Activated CD4-positive, alpha-beta memory T cell treated with anti-CD3 and anti-CD28 coated beads, Interleukin-2, amount 10 ng/mL, durations not matched to agents 7 days and 5 days (primary cell): ENCODE measurements at regions not wholly inside any gene's neighbourhood (a gene's known extent, or its start where the extent isn't known, plus 50 kb on each side); places are given as distances from the start of the nearest gene placed in this dataset.

Source experiments
- CTCF ChIA-PET: fragments of 350-600 bp; sonication (Branson Sonifier 250); formaldehyde crosslinking; loops from one replicate; lab custom pipeline; 2021; ENCODE audit warnings: antibody characterized with exemption, inconsistent platforms; lab: Charles Lee
- POLR2A ChIA-PET: fragments of 350-600 bp; sonication (Branson Sonifier 250); formaldehyde crosslinking; loops from one replicate; lab custom pipeline; 2021; ENCODE audit warnings: antibody characterized with exemption; lab: Charles Lee
- DNase-seq: peaks from one replicate; pipeline ENCODE4 v3.0.0-alpha.2; 2020
- H3K27ac Mint-ChIP-seq: one replicate; pipeline ENCODE4 v1.8.0; 2021; ENCODE audit warnings: mild to moderate bottlenecking, mixed read lengths
- H3K27me3 Mint-ChIP-seq: one replicate; pipeline ENCODE4 v1.8.0; 2021; ENCODE audit warnings: mixed read lengths
- H3K36me3 Mint-ChIP-seq: one replicate; pipeline ENCODE4 v1.8.0; 2021; ENCODE audit warnings: low read depth, mixed read lengths
- H3K4me1 Mint-ChIP-seq: one replicate; pipeline ENCODE4 v1.8.0; 2021; ENCODE audit warnings: mixed read lengths
- H3K4me3 Mint-ChIP-seq: one replicate; pipeline ENCODE4 v1.8.0; 2021; ENCODE audit warnings: mild to moderate bottlenecking, mixed read lengths
- H3K9me3 Mint-ChIP-seq: one replicate; pipeline ENCODE4 v1.8.0; 2021; ENCODE audit warnings: mixed read lengths

DNA sequence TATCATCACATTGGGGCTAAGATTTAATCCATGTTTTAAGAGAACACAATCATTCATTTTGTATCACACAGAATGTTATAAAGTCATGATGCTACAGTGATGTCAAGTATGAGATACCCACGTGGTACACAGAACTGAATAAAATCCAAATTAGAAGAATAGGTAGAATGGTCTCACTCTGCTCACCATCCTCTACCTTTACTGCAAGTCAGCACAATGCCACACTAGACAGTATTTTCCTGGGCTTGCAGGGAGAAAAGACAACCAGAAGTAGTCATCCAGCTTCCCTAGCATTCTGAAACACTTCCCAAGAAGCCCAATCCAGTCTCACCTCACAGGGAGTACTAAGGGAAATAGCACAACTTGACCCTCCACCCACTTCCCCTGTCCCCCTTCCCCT is 856.2 kb upstream of the NRXN1 start:
- ChIA-PET CTCF (no interaction called here), POLR2A (no interaction called here)
- Mint-ChIP-seq H3K4me3 (no peak overlapping the region), H3K27ac (no peak overlapping the region), H3K4me1 (no peaks in the 10 kb centered on the region), H3K9me3 (peaks cover 27% of the 10 kb centered on the region), H3K36me3 (no peaks in the 10 kb centered on the region), H3K27me3 (no peaks in the 10 kb centered on the region)
- DNase-seq = no peak

DNA sequence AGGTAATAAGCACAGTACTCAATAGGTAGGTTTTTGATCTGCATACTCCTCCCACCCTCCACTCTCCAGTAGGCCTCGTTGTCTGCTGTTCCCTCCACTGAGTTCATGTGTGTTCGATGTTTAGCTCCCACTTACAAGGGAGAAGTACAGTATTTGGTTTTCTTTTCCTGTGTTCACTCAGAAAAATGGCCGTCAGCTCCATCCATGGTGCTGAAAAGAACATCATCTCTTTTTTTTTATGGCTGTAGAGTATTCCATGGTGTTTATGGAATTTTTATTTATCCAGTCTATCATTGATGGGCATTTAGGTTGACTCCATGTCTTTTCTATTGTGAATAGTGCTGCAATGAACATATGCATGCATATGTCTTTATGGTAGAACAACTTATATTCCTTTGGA is 849.7 kb upstream of the NRXN1 start:
- Mint-ChIP-seq H3K27ac (no peak overlapping the region), H3K36me3 (no peaks in the 10 kb centered on the region), H3K27me3 (no peaks in the 10 kb centered on the region), H3K9me3 (peaks cover 22% of the 10 kb centered on the region), H3K4me1 (no peaks in the 10 kb centered on the region), H3K4me3 (no peak overlapping the region)
- DNase-seq = no peak
- ChIA-PET POLR2A (no interaction called here), CTCF (no interaction called here)

DNA sequence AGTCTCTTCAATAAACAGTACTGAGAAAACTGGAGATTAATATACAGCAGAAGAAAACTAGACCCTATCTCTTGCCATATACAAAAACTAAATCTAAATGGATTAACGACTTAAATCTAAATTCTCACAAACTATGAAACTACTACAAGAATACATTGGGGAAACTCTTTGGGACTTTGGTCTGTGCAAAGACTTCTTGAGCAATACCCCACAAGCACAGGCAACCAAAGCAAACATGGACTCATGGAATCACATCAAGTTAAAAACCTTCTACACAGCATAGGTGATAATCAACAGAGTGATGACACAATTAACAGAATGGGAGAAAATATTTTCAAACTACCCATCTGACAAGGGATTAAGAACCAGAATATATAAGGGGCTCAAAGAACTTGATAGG is 848.2 kb upstream of the NRXN1 start:
- H3K27me3 Mint-ChIP-seq = no peaks in the 10 kb centered on the region
- H3K4me1 Mint-ChIP-seq = no peaks in the 10 kb centered on the region
- CTCF ChIA-PET = no interaction called here
- H3K27ac Mint-ChIP-seq = no peak overlapping the region
- no peaks in the 10 kb centered on the region for H3K36me3 Mint-ChIP-seq
- POLR2A ChIA-PET = no interaction called here
- no peak for DNase-seq
- H3K4me3 Mint-ChIP-seq = no peak overlapping the region
- H3K9me3 Mint-ChIP-seq = peaks cover 17% of the 10 kb centered on the region

DNA sequence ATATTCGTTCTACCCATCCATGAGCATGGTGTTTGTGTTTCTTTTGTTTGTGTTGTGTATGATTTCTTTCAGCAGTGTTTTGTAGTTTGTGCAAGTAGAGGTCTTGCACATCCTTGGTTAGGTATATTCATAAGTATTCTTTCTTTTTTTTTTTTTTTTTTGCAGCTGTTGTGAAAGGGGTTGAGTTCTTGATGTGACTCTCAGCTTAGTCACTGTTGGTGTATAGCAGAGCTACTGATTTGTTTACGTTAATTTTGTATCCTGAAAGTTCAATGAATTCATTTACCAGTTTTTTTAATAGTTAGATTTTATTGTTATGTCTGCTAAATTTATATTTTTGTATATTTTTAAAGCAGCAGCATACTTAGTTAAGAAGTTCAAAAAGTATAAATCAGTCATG is 834.4 kb upstream of the NRXN1 start:
- Mint-ChIP-seq H3K27me3 (no peaks in the 10 kb centered on the region), H3K4me1 (no peaks in the 10 kb centered on the region), H3K36me3 (no peaks in the 10 kb centered on the region), H3K9me3 (peaks cover 11% of the 10 kb centered on the region), H3K4me3 (no peak overlapping the region), H3K27ac (no peak overlapping the region)
- CTCF ChIA-PET = no interaction called here
- no peak for DNase-seq
- POLR2A ChIA-PET = no interaction called here

DNA sequence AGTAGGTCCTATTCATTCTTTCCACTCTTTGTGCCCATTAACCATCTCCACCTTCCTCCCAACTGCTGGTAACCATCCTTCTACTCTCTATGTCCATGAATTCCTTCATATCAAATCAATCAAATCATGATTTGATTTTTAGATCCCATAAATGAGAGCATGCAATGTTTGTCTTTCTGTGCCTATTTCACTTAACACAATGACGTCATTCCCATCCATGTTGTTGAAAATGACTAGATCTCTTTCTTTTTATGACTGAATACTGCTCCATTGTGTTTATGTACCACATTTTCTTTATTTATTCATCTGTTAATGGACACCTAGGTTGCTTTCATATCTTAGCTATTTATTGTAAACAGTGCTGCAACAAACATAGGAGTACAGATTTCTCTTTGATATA is 827.3 kb upstream of the NRXN1 start:
- ChIA-PET POLR2A (no interaction called here), CTCF (no interaction called here)
- Mint-ChIP-seq H3K9me3 (peaks cover 5% of the 10 kb centered on the region), H3K4me1 (no peaks in the 10 kb centered on the region), H3K27ac (no peak overlapping the region), H3K27me3 (no peaks in the 10 kb centered on the region), H3K4me3 (no peak overlapping the region), H3K36me3 (no peaks in the 10 kb centered on the region)
- DNase-seq = no peak

DNA sequence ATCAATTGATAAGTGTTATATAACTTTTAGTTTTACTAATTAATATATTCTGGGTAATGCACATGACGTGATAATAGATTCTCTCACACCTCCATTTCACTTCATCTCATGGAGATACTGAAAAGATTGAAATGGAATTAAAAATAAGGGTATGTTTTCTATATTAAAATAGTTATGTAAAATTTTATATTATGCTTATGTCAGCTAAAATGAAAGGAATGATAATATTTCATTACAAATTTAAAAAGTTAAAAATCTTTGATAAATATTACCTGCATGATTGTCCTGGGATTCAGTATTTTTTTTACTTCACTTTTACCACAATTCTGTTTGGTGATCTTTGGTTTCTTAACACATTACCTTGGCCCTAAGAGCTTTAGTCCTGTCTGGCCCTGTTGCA is 823.8 kb upstream of the NRXN1 start:
- Mint-ChIP-seq H3K4me1 (no peaks in the 10 kb centered on the region), H3K27ac (no peak overlapping the region), H3K27me3 (no peaks in the 10 kb centered on the region), H3K9me3 (peaks cover 5% of the 10 kb centered on the region), H3K4me3 (no peak overlapping the region), H3K36me3 (no peaks in the 10 kb centered on the region)
- no peak for DNase-seq
- POLR2A ChIA-PET = no interaction called here
- CTCF ChIA-PET = no interaction called here

- POLR2A ChIA-PET = no interaction called here
Observed at GRCh38 chr2:51846796-51847195, 814.9 kb upstream of the NRXN1 start.

DNA sequence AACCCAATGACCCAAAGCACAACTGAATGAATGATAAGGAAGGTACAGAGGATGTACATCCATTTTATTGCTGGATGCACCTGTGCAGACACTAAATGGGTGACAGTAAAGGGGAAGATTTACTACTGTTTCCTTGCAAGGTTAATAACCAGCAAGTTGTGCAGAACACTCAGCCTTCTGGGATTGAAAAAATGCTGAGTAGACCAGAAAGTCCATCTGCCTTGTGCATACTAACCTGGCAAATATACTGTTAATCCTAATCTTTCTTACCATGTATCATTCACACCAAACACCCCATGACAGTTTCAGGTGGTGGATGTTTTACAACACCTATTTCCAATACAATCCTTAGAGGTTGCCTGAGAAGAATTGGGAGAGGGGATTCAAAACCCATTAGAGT is 814.1 kb upstream of the NRXN1 start:
- Mint-ChIP-seq H3K9me3 (peaks cover 9% of the 10 kb centered on the region), H3K27ac (no peak overlapping the region), H3K4me1 (no peaks in the 10 kb centered on the region), H3K36me3 (no peaks in the 10 kb centered on the region), H3K27me3 (no peaks in the 10 kb centered on the region), H3K4me3 (no peak overlapping the region)
- DNase-seq = no peak
- ChIA-PET CTCF (no interaction called here), POLR2A (no interaction called here)

More at GRCh38 chr2:51846796-51847195, 814.9 kb upstream of the NRXN1 start:
- H3K36me3 Mint-ChIP-seq = no peaks in the 10 kb centered on the region
- no peak overlapping the region for H3K27ac Mint-ChIP-seq
- CTCF ChIA-PET = no interaction called here
- no peaks in the 10 kb centered on the region for H3K27me3 Mint-ChIP-seq
- peaks cover 5% of the 10 kb centered on the region for H3K9me3 Mint-ChIP-seq
- no peak for DNase-seq
- no peak overlapping the region for H3K4me3 Mint-ChIP-seq
- H3K4me1 Mint-ChIP-seq = no peaks in the 10 kb centered on the region

GRCh38 chr2:51844596-51844995 is 812.7 kb upstream of the NRXN1 start:
- Mint-ChIP-seq H3K9me3 (peaks cover 9% of the 10 kb centered on the region), H3K4me1 (no peaks in the 10 kb centered on the region), H3K36me3 (no peaks in the 10 kb centered on the region), H3K27me3 (no peaks in the 10 kb centered on the region), H3K27ac (no peak overlapping the region), H3K4me3 (no peak overlapping the region)
- no peak for DNase-seq
- CTCF ChIA-PET = no interaction called here
- POLR2A ChIA-PET = no interaction called here

DNA sequence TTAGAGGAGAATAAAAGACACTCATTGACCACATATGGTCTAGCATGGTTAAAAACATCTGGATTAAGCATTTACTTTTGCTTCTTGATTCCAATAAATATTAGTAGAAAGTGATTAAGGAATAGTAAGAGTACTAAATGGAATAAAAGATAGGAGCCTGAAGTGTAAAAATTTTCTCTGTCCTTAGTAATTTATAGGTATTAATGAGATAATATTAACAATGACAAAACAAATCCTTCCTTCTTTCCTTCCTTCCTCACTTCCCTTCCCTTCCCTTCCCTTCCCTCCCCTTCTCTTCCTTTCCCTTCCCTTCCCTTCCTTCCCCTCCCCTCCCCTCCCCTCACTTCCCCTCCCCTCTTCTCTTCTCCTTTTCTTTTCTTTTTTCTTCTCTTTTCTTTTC is 797.5 kb upstream of the NRXN1 start:
- H3K4me3 Mint-ChIP-seq = no peak overlapping the region
- CTCF ChIA-PET = no interaction called here
- POLR2A ChIA-PET = no interaction called here
- no peaks in the 10 kb centered on the region for H3K4me1 Mint-ChIP-seq
- H3K27ac Mint-ChIP-seq = no peak overlapping the region
- H3K27me3 Mint-ChIP-seq = no peaks in the 10 kb centered on the region
- no peaks in the 10 kb centered on the region for H3K36me3 Mint-ChIP-seq
- H3K9me3 Mint-ChIP-seq = peaks cover 9% of the 10 kb centered on the region
- DNase-seq = no peak

DNA sequence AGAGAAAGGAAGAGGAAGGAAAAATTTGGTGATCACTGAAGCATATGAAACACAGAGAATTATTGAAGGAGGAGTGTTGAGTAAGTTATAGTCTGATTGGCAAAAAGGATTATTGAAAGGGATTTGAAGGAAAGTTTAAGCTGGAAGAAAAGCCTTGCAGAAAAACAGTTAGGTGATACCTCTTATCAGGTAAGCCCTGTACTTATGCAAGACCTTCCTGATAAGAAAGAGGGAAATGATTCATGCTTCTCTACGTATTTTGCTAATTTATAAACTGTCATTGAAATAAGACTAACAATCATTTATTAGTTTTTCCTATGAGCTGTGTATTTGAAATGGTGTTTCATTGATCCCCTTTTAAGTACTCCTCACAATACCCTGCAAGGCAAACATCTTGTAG is 793.9 kb upstream of the NRXN1 start:
- Mint-ChIP-seq H3K4me1 (no peaks in the 10 kb centered on the region), H3K36me3 (no peaks in the 10 kb centered on the region), H3K9me3 (peaks cover 8% of the 10 kb centered on the region), H3K27me3 (no peaks in the 10 kb centered on the region), H3K27ac (no peak overlapping the region), H3K4me3 (no peak overlapping the region)
- POLR2A ChIA-PET = interaction anchor here (1.4 kb wide), 1 partner anchor 11 kb away, joined by 3 read pairs; no protein-coding TSS in a partner anchor
- DNase-seq = no peak
- CTCF ChIA-PET = no interaction called here

DNA sequence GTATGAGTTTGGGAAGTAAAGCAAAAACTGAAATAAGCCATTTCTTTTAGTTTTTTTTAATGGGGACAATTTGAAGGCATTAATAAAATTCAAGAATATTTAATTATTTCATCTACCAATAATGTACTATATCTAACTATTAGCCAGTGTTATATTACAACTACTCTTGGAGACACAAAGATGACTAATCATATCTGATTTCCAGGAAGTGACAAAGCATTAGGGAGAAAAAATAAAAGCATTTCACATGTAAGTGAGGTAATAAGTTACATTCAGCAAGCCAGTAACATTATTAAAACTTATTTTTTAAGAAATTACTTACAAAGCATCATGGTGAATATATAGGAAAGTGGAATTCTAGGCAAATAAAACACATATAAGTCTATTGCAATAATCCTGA is 781.3 kb upstream of the NRXN1 start:
- no peaks in the 10 kb centered on the region for H3K9me3 Mint-ChIP-seq
- H3K36me3 Mint-ChIP-seq = no peaks in the 10 kb centered on the region
- H3K27ac Mint-ChIP-seq = no peak overlapping the region
- H3K4me3 Mint-ChIP-seq = no peak overlapping the region
- DNase-seq = no peak
- H3K27me3 Mint-ChIP-seq = no peaks in the 10 kb centered on the region
- no peaks in the 10 kb centered on the region for H3K4me1 Mint-ChIP-seq
- ChIA-PET CTCF (no interaction called here), POLR2A (no interaction called here)

GRCh38 chr2:51812138-51812866 is 780.4 kb upstream of the NRXN1 start:
- H3K4me3 Mint-ChIP-seq = no peak overlapping the region
- no peaks in the 10 kb centered on the region for H3K4me1 Mint-ChIP-seq
- no peaks in the 10 kb centered on the region for H3K36me3 Mint-ChIP-seq
- no peak overlapping the region for H3K27ac Mint-ChIP-seq
- ChIA-PET POLR2A (no interaction called here), CTCF (no interaction called here)
- H3K9me3 Mint-ChIP-seq = peaks cover 9% of the 10 kb centered on the region
- no peak for DNase-seq
- H3K27me3 Mint-ChIP-seq = no peaks in the 10 kb centered on the region

GRCh38 chr2:51810197-51810596 is 778.3 kb upstream of the NRXN1 start:
- no peaks in the 10 kb centered on the region for H3K27me3 Mint-ChIP-seq
- H3K9me3 Mint-ChIP-seq = peaks cover 13% of the 10 kb centered on the region
- no peak overlapping the region for H3K27ac Mint-ChIP-seq
- CTCF ChIA-PET = no interaction called here
- H3K4me3 Mint-ChIP-seq = no peak overlapping the region
- POLR2A ChIA-PET = no interaction called here
- H3K36me3 Mint-ChIP-seq = no peaks in the 10 kb centered on the region
- no peaks in the 10 kb centered on the region for H3K4me1 Mint-ChIP-seq
- no peak for DNase-seq
